Upper lobe of left lung (tissue), 6 donors: ENCODE measurements at regions not wholly inside any gene's neighbourhood (a gene's known extent, or its start where the extent isn't known, plus 50 kb on each side); places are given as distances from the start of the nearest gene placed in this dataset.

ENCODE experiments used
- ATAC-seq, 2 donors: fragments of 200-7000 bp; cut with Tn5 transposase; one replicate each; pipeline ENCODE4 v1.9.1; 2022; ENCODE audit warnings: mild to moderate bottlenecking in 2 of 2, moderate library complexity in 2 of 2; ENCODE audit not compliant: low FRiP score in 2 of 2
- DNase-seq, 2 donors: peaks; one replicate each; pipeline ENCODE4 v3.0.0-alpha.2; 2019 to 2020
- H3K27ac ChIP-seq, 4 donors: fragments of 200-600 bp; sonication (generic); one replicate each; pipeline ENCODE4 v1.5.1; 2016 to 2019
- H3K27me3 ChIP-seq, 4 donors: fragments of 200-600 bp; sonication (generic); one replicate each; pipeline ENCODE4 v1.5.1; 2017 to 2019
- H3K36me3 ChIP-seq, 4 donors: fragments of 200-600 bp; sonication (generic); one replicate each; pipeline ENCODE4 v1.5.1; 2016 to 2019
- H3K4me1 ChIP-seq, 4 donors: fragments of 200-600 bp; sonication (generic); one replicate each; pipeline ENCODE4 v1.5.1; 2018 to 2019
- H3K4me3 ChIP-seq, 4 donors: fragments of 200-600 bp; sonication (generic); one replicate each; pipeline ENCODE4 v1.5.1; 2017 to 2019; ENCODE audit warnings: mild to moderate bottlenecking in 2 of 4, moderate library complexity in 1 of 4
- H3K9me3 ChIP-seq, 4 donors: fragments of 200-600 bp; sonication (generic); one replicate each; pipeline ENCODE4 v1.5.1; 2018 to 2019
- CTCF ChIP-seq, 6 experiments: fragments of 450-650 bp in 4 of 6; fragments of 200-600 bp in 2 of 6; sonication (generic) in 2 of 6; IDR thresholded peaks; one replicate each; pipeline ENCODE4 v1.5.1; 2016 to 2019; ENCODE audit warnings: antibody characterized with exemption in 6 of 6
- EP300 ChIP-seq, 4 donors: sonication (generic); formaldehyde crosslinking; IDR thresholded peaks; one replicate each; pipeline ENCODE4 v1.5.1; 2017; ENCODE audit warnings: antibody characterized with exemption in 4 of 4, control low read depth in 2 of 4
- POLR2A ChIP-seq, 4 donors: fragments of 450-650 bp; IDR thresholded peaks; one replicate each; pipeline ENCODE4 v1.5.1; 2016 to 2017; ENCODE audit warnings: antibody characterized with exemption in 4 of 4, mild to moderate bottlenecking in 2 of 4
- POLR2AphosphoS5 ChIP-seq, 2 donors: sonication (generic); formaldehyde crosslinking; IDR thresholded peaks; one replicate each; pipeline ENCODE4 v1.5.1; 2017; ENCODE audit warnings: antibody characterized with exemption in 2 of 2
- WGBS, 2 donors: methylation state at CpG; one replicate each; pipeline ENCODE4 v1.1.5; 2017 to 2018; 5-methylcytosine and 5-hydroxymethylcytosine counted together
- donor health status: DM: no; HTN: no; CAD: no; lungs with moderate emphysema.
- donor health status: DM: no; HTN: yes; CAD: no; lungs with severe emphysema.

DNA sequence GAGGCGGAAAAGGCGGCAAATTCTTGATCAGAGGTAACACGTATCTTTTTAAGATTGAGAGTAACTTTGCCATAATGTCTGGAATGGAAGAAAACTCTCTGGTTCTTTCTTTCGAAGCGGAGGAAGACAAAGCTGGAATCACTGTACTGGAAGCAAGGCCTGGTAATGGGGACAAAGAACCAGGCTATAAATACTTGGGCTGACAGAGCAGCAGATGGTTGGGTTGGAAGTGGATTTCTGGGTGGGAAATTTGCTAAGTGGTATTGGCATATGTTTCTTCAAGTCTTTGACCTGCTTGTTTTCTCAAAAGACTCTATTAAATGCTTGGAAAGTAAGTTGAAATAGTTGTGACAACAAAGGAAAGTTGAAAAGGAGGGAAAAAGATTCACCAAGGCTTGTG lies 87.3 kb upstream of the SFMBT2 start:
- H3K4me3 ChIP-seq: no peak overlapping the region
- no peaks in the 10 kb centered on the region for H3K9me3 ChIP-seq
- no peak overlapping the region for H3K27ac ChIP-seq
- H3K4me1 ChIP-seq: peaks cover 0 to under 1% (median 0%) of the 10 kb centered on the region in 4 donors
- DNase-seq: no peak
- no peaks in the 10 kb centered on the region for H3K27me3 ChIP-seq
- TF ChIP-seq CTCF (IDR thresholded peaks at IDR 0.05) (no peak), EP300 (IDR thresholded peaks at IDR 0.05) (no peak), POLR2A (IDR thresholded peaks at IDR 0.05) (no peak), POLR2AphosphoS5 (IDR thresholded peaks at IDR 0.05) (no peak)
- no peaks in the 10 kb centered on the region for H3K36me3 ChIP-seq
- no peak for ATAC-seq
- 94 to 95% methylated on average over 5 of the region's 5 CpGs for WGBS, 2 donors

DNA sequence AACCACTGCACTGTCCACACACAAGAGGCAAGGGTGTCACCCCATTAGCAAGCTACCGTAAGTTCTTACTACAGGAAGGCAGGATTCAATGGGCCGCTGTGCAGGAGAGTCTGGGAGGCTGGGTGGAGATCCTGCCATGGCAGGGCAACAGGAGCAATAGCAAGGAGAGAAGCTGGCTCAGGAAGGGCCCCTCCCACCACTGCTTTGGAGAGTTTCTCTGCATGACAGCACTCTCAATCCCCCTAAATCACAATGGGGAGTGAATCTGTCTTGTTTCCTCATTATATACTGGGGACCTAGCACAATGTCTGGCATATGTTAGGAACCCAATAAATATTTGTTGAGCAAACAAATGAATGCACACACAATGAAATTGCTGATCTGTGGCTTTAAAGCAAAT lies 83.2 kb upstream of the SFMBT2 start:
- peaks cover 0 to 4% (median 1%) of the 10 kb centered on the region in 4 donors for H3K4me1 ChIP-seq
- no peak overlapping the region for H3K4me3 ChIP-seq
- no peak for DNase-seq
- no peaks in the 10 kb centered on the region for H3K9me3 ChIP-seq
- H3K27ac ChIP-seq: no peak overlapping the region
- 73 to 90% methylated on average over 2 of the region's 2 CpGs for WGBS, 2 donors
- no peak for ATAC-seq
- no peaks in the 10 kb centered on the region for H3K36me3 ChIP-seq
- H3K27me3 ChIP-seq: no peaks in the 10 kb centered on the region
- TF ChIP-seq POLR2A (IDR thresholded peaks at IDR 0.05) (no peak), EP300 (IDR thresholded peaks at IDR 0.05) (no peak), CTCF (IDR thresholded peaks at IDR 0.05) (no peak), POLR2AphosphoS5 (IDR thresholded peaks at IDR 0.05) (no peak)

- no peaks in the 10 kb centered on the region for H3K9me3 ChIP-seq
- DNase-seq (no peak), ATAC-seq (no peak)
- no peaks in the 10 kb centered on the region for H3K36me3 ChIP-seq
- 61 to 68% methylated on average over 4 of the region's 4 CpGs for WGBS, 2 donors
- TF ChIP-seq EP300 (IDR thresholded peaks at IDR 0.05) (no peak), POLR2A (IDR thresholded peaks at IDR 0.05) (no peak), POLR2AphosphoS5 (IDR thresholded peaks at IDR 0.05) (no peak), CTCF (IDR thresholded peaks at IDR 0.05) (no peak)
- H3K27me3 ChIP-seq: no peaks in the 10 kb centered on the region
- H3K27ac ChIP-seq: no peak overlapping the region
- H3K4me3 ChIP-seq: no peak overlapping the region
- H3K4me1 ChIP-seq: peaks cover 0 to 13% (median 10%) of the 10 kb centered on the region in 4 donors
Observed at GRCh38 chr10:7492660-7493046, 81.8 kb upstream of the SFMBT2 start.

DNA sequence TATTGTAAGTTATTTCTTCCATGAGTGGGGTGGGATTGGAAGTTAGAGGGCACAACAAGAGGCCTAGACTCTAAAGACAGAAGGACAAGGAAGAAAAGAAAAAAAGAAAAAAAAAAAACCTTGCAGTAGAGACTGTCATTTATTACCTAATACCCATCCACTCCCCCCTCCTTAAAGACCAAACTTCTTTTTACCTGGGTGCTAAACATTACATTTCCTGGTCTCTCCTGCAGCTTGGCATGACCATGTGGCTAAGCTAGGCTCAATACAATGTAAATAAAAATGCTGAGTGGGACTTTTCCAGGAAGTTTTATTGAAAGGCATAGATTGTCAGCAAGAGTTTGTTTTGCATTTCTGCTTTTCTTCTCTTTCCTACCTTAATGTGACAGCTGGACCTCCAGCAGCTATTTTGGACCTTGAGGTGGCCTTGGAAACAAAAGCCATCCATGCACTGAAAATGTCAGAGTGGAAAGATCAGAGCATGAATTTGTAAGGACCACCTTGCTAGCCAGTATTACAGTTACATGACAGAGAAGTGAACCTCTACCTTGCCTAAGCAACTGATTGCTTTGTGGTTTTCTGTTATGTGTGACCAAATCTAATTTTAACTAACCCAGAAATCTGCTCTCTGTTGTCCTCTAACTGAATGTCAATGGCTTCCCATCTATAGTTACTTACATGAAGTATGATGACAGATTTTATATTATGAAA lies 81.3 kb upstream of the SFMBT2 start:
- no peak overlapping the region for H3K4me3 ChIP-seq
- no peaks in the 10 kb centered on the region for H3K9me3 ChIP-seq
- no peaks in the 10 kb centered on the region for H3K27me3 ChIP-seq
- H3K27ac ChIP-seq: no peak overlapping the region
- ATAC-seq (no peak), DNase-seq (no peak)
- H3K4me1 ChIP-seq: peaks cover 0 to 16% (median 10%) of the 10 kb centered on the region in 4 donors
- H3K36me3 ChIP-seq: no peaks in the 10 kb centered on the region
- TF ChIP-seq EP300 (IDR thresholded peaks at IDR 0.05) (no peak), POLR2A (IDR thresholded peaks at IDR 0.05) (no peak), CTCF (IDR thresholded peaks at IDR 0.05) (no peak), POLR2AphosphoS5 (IDR thresholded peaks at IDR 0.05) (no peak)

DNA sequence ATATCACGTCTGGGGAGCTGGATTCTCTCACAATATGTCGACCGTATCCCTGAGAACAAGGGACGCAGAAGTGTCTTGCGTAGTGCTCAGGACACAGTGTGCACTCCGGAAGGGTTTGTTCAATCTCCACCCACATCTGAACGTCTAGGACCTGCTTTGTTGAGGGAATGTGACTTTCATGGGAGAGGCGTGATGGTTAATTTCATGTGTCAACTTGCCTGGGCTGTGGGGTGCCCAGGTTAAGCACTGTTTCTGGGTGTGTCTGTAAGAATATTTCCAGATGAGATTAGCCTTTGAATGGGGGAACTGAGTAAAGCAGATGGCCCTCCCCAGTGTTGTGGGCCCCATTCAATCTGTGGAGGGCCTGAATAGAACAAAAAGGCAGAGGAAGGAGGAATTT lies 80.4 kb upstream of the SFMBT2 start:
- WGBS, 2 donors: 90 to 91% methylated on average over 8 of the region's 8 CpGs
- Histone ChIP-seq H3K4me3 (no peak overlapping the region), H3K36me3 (no peaks in the 10 kb centered on the region), H3K27ac (no peak overlapping the region), H3K4me1 (peaks cover 0 to 16% (median 10%) of the 10 kb centered on the region in 4 donors), H3K27me3 (no peaks in the 10 kb centered on the region), H3K9me3 (no peaks in the 10 kb centered on the region)
- TF ChIP-seq CTCF (IDR thresholded peaks at IDR 0.05) (no peak), POLR2A (IDR thresholded peaks at IDR 0.05) (no peak), EP300 (IDR thresholded peaks at IDR 0.05) (no peak), POLR2AphosphoS5 (IDR thresholded peaks at IDR 0.05) (no peak)
- DNase-seq (no peak), ATAC-seq (no peak)
